Natural killer cell (primary cell): ENCODE measurements at regions not wholly inside any gene's neighbourhood (a gene's known extent, or its start where the extent isn't known, plus 50 kb on each side); places are given as distances from the start of the nearest gene placed in this dataset.

ENCODE experiments used
- ATAC-seq, 3 donors: fragments of 150-1000 bp in 2 of 3; fragments of 200-7000 bp in 1 of 3; cut with Tn5 transposase; 1 replicate in 1 of 3; 2 replicates in 2 of 3; pipeline ENCODE4 v1.10.0; 2021; ENCODE audit warnings: mild to moderate bottlenecking in 2 of 3, moderate library complexity in 2 of 3
- DNase-seq, 2 donors: peaks; one replicate each; pipeline versions ENCODE4 v3.0.0 to v3.0.0-alpha.2; 2013 to 2021; ENCODE audit warnings: mixed read lengths in 1 of 2
- H3K27ac ChIP-seq: one replicate; pipeline ENCODE4 v1.5.1; 2013; ENCODE audit warnings: mild to moderate bottlenecking, low read length
- H3K27me3 ChIP-seq: one replicate; pipeline ENCODE4 v1.6.1; 2013; ENCODE audit warnings: low read length; ENCODE audit not compliant: control insufficient read depth, insufficient read depth
- H3K36me3 ChIP-seq: one replicate; pipeline ENCODE4 v1.6.1; 2013; ENCODE audit warnings: low read length; ENCODE audit not compliant: control insufficient read depth, insufficient read depth
- H3K4me1 ChIP-seq: one replicate; pipeline ENCODE4 v1.6.1; 2013; ENCODE audit warnings: low read length; ENCODE audit not compliant: control insufficient read depth, insufficient read depth
- H3K4me3 ChIP-seq: one replicate; pipeline ENCODE4 v1.5.1; 2013; ENCODE audit warnings: low read length
- H3K9me3 ChIP-seq: one replicate; pipeline ENCODE4 v1.6.1; 2013; ENCODE audit warnings: low read length; ENCODE audit not compliant: control insufficient read depth, insufficient read depth
- H3K27ac Mint-ChIP-seq, 2 donors: one replicate each; pipeline ENCODE4 v1.8.0; 2022; ENCODE audit warnings: mild to moderate bottlenecking in 2 of 2, mixed read lengths in 2 of 2, moderate library complexity in 1 of 2
- H3K27me3 Mint-ChIP-seq, 2 donors: one replicate each; pipeline ENCODE4 v1.8.0; 2022; ENCODE audit warnings: low read depth in 2 of 2, mixed read lengths in 2 of 2
- H3K36me3 Mint-ChIP-seq: one replicate; pipeline ENCODE4 v1.8.0; 2022; ENCODE audit warnings: mixed read lengths
- H3K4me1 Mint-ChIP-seq, 2 donors: one replicate each; pipeline ENCODE4 v1.8.0; 2022; ENCODE audit warnings: mixed read lengths in 2 of 2
- H3K4me3 Mint-ChIP-seq: one replicate; pipeline ENCODE4 v1.8.0; 2022; ENCODE audit warnings: mild to moderate bottlenecking, moderate library complexity, mixed read lengths
- H3K9me3 Mint-ChIP-seq, 2 donors: one replicate each; pipeline ENCODE4 v1.8.0; 2022; ENCODE audit warnings: mixed read lengths in 2 of 2
- CTCF ChIP-seq: fragments of 200-600 bp; IDR thresholded peaks from one replicate; pipeline ENCODE4 v1.8.0; 2022; ENCODE audit warnings: antibody characterized with exemption
- WGBS: methylation state at CpG from one replicate; pipeline ENCODE4 v1.1.7; 2013; ENCODE audit warnings: missing lambda C conversion rate; ENCODE audit not compliant: insufficient coverage; 5-methylcytosine and 5-hydroxymethylcytosine counted together
- intact Hi-C: fragments of 100-400 bp; cut with micrococcal nuclease; formaldehyde crosslinking; loops from one replicate; pipeline ENCODE4 v1.14.2; 2022

- WGBS: 100% methylated on average over 1 of the region's 1 CpG
- DNase-seq (no peak), ATAC-seq (no peak)
- H3K4me3 Mint-ChIP-seq: no peak overlapping the region
- Histone ChIP-seq H3K4me3 (no peak overlapping the region), H3K9me3 (peaks cover 5% of the 10 kb centered on the region), H3K4me1 (no peaks in the 10 kb centered on the region), H3K36me3 (no peaks in the 10 kb centered on the region), H3K27me3 (no peaks in the 10 kb centered on the region), H3K27ac (no peak overlapping the region)
- TF ChIP-seq CTCF: no peak
- H3K27ac Mint-ChIP-seq: no peak overlapping the region
- intact Hi-C loops: no loop called here
- no peaks in the 10 kb centered on the region for H3K27me3 Mint-ChIP-seq
- peaks cover 4 to 6% of the 10 kb centered on the region in 2 donors for H3K9me3 Mint-ChIP-seq
- no peaks in the 10 kb centered on the region for H3K4me1 Mint-ChIP-seq
- H3K36me3 Mint-ChIP-seq: peaks cover 6% of the 10 kb centered on the region
These were observed 936.2 kb downstream of the DSC3 start for GRCh38 chr18:30106356-30106755.

GRCh38 chr18:30103881-30104280 is 938.7 kb downstream of the DSC3 start:
- Mint-ChIP-seq H3K4me3 (no peak overlapping the region), H3K4me1 (no peaks in the 10 kb centered on the region), H3K27me3 (no peaks in the 10 kb centered on the region), H3K27ac (no peak overlapping the region), H3K36me3 (peaks cover 6% of the 10 kb centered on the region), H3K9me3 (peaks cover 5 to 6% of the 10 kb centered on the region in 2 donors)
- Histone ChIP-seq H3K36me3 (no peaks in the 10 kb centered on the region), H3K9me3 (peaks cover 5% of the 10 kb centered on the region), H3K27ac (no peak overlapping the region), H3K4me3 (no peak overlapping the region), H3K27me3 (no peaks in the 10 kb centered on the region), H3K4me1 (no peaks in the 10 kb centered on the region)
- no peak for DNase-seq
- intact Hi-C loops: no loop called here
- 93% methylated on average over 2 of the region's 2 CpGs for WGBS
- no peak for TF ChIP-seq CTCF
- no peak for ATAC-seq

GRCh38 chr18:30096796-30097195 is 945.7 kb downstream of the DSC3 start:
- Mint-ChIP-seq H3K4me3 (no peak overlapping the region), H3K27ac (no peak overlapping the region), H3K9me3 (peaks cover 10 to 12% of the 10 kb centered on the region in 2 donors), H3K36me3 (no peaks in the 10 kb centered on the region), H3K27me3 (no peaks in the 10 kb centered on the region), H3K4me1 (no peaks in the 10 kb centered on the region)
- Histone ChIP-seq H3K4me3 (no peak overlapping the region), H3K27me3 (no peaks in the 10 kb centered on the region), H3K9me3 (no peaks in the 10 kb centered on the region), H3K4me1 (no peaks in the 10 kb centered on the region), H3K27ac (no peak overlapping the region), H3K36me3 (no peaks in the 10 kb centered on the region)
- intact Hi-C loops: no loop called here
- WGBS: 85% methylated on average over 1 of the region's 1 CpG
- DNase-seq: no peak
- TF ChIP-seq CTCF: no peak
- no peak for ATAC-seq

- Histone ChIP-seq H3K36me3 (no peaks in the 10 kb centered on the region), H3K27ac (no peak overlapping the region), H3K9me3 (no peaks in the 10 kb centered on the region), H3K4me1 (no peaks in the 10 kb centered on the region), H3K27me3 (no peaks in the 10 kb centered on the region), H3K4me3 (no peak overlapping the region)
- no CpG with 5 or more reads among the region's 2 CpGs for WGBS
- Mint-ChIP-seq H3K27me3 (no peaks in the 10 kb centered on the region), H3K4me3 (no peak overlapping the region), H3K27ac (no peak overlapping the region), H3K4me1 (no peaks in the 10 kb centered on the region), H3K9me3 (peaks cover 10 to 12% of the 10 kb centered on the region in 2 donors), H3K36me3 (no peaks in the 10 kb centered on the region)
- no peak for ATAC-seq
- intact Hi-C loops: no loop called here
- DNase-seq: no peak
- TF ChIP-seq CTCF: no peak
These were observed 948.0 kb downstream of the DSC3 start for GRCh38 chr18:30094556-30094955.
